ENCODE measurements at regions not wholly inside any gene's neighbourhood (a gene's known extent, or its start where the extent isn't known, plus 50 kb on each side); places are given as distances from the start of the nearest gene placed in this dataset.
A peak's percentile ranks its signal among the peaks of the same experiment; 100 is the strongest.

DNA sequence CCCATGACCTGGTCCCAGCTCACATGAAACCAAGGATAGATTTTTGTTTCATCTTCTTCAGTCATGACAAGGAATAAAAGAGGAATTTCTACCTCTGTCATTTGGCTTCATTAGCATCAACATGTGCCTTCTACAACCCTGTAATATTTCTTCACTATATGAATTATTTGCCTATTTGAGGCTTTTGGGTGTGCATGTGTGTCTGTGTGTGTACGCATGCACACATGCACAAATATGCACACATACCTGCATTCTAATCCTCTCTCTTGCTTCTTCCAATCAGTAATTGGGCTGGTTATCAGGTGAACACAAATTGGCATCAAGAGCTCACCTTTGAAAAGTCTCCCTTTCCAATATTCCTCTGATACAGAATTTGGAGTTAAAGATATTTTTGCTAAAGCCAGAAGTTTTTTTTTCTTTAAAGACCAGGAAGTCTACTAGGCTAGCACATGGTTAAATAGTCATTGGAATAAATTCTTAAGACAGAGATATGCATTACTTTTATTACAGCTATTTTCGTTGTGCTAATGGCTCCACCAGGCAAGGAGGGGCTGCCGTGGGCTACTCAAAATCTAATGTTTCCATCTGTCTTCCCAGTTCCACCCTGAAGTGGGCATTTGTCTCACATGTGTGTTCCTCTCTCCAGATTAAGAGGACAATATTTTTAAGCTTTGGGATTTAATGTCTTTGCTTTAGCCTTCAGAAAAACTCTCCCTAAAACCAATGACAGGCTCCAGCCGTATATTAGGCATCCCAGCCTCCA lies 547.2 kb upstream of the CDH5 start:
- no peaks in the 10 kb centered on the region for H4K20me1 ChIP-seq (replicated peaks in 1 of 2; ENCODE audit: control insufficient read depth in 1 of 2, insufficient read depth in 2 of 2, low read length in 2 of 2)
- no peak overlapping the region for H2AFZ ChIP-seq (ENCODE audit: low read length)
- no peak overlapping the region for H3K4ac ChIP-seq (replicated peaks; ENCODE audit: insufficient read length, low read depth, low read length)
- FAIRE-seq = no peak
- H2BK5ac ChIP-seq (ENCODE audit: low read depth, low read length) = no peak overlapping the region
- H3K23me2 ChIP-seq (ENCODE audit: low read depth, low read length) = no peaks in the 10 kb centered on the region; the same call in 1 of the 2 replicates
- H3K36me3 ChIP-seq (ENCODE audit: control insufficient read depth in 2 of 4, insufficient read depth in 4 of 4, low read length in 3 of 4) = no peaks in the 10 kb centered on the region
- peak overlapping the region; percentile 75 for H2BK120ac ChIP-seq (replicated peaks; ENCODE audit: low read depth, low read length)
- H2AK5ac ChIP-seq (ENCODE audit: low read depth, low read length) = no peak overlapping the region
- no peak overlapping the region for H4K8ac ChIP-seq (ENCODE audit: extremely low read depth, insufficient read depth, low read length)
- H3K27ac ChIP-seq (ENCODE audit: low read depth, low read length) = no peak overlapping the region
- H4K91ac ChIP-seq (replicated peaks; ENCODE audit: insufficient read length, low read length) = peak overlapping the region; percentile 66
- 86% methylated on average over 4 of the region's 4 CpGs; no CpG with 5 or more reads in 1 of the 2 experiments for WGBS, 2 experiments (ENCODE audit: extremely low coverage in 1 of 2, insufficient coverage in 1 of 2, insufficient read length in 1 of 2, insufficient replicate concordance in 2 of 2, low coverage in 1 of 2, low lambda C conversion rate in 2 of 2, missing lambda C conversion rate in 1 of 2)
- no peak overlapping the region for H3K4me2 ChIP-seq (ENCODE audit: insufficient read depth in 1 of 2, low read depth in 2 of 2, low read length in 2 of 2)
- H3K18ac ChIP-seq (ENCODE audit: extremely low read depth, low read length) = no peak overlapping the region
- H2BK20ac ChIP-seq (ENCODE audit: low read length) = no peak overlapping the region
- H3K4me3 ChIP-seq (ENCODE audit: extremely low read depth in 1 of 4, insufficient read depth in 2 of 4, low read depth in 3 of 4, low read length in 4 of 4) = no peak overlapping the region
- H3K79me1 ChIP-seq (ENCODE audit: low read depth, low read length) = no peaks in the 10 kb centered on the region
- H3K9me3 ChIP-seq (ENCODE audit: insufficient read depth in 2 of 2, low read depth in 1 of 2, low read length in 1 of 2) = no peaks in the 10 kb centered on the region; a peak in 1 of 4 replicates
- no peak overlapping the region for H2BK15ac ChIP-seq (ENCODE audit: low read length)
- ChIA-PET POLR2A (ENCODE audit: partially characterized antibody) (no interaction called here), CTCF (ENCODE audit: partially characterized antibody) (interaction anchor here (0.9 to 1.3 kb wide), 2 partner anchors 12 to 115 kb away, joined by 4 read pairs; no protein-coding TSS in a partner anchor)
- no peak overlapping the region for H3K56ac ChIP-seq (replicated peaks; ENCODE audit: insufficient read length, low read depth, low read length)
- H3K14ac ChIP-seq (ENCODE audit: insufficient read length) = no peak overlapping the region
- TF ChIP-seq GABPA (IDR thresholded peaks at IDR 0.05; ENCODE audit: borderline replicate concordance, insufficient read depth, low read length) = no peak
- TF ChIP-seq JUND (IDR thresholded peaks at IDR 0.05; ENCODE audit: low read length) = no peak
- TF ChIP-seq BRCA1 (IDR thresholded peaks at IDR 0.05; ENCODE audit: low read depth, low read length) = no peak
- TF ChIP-seq YY1 (IDR thresholded peaks at IDR 0.05; ENCODE audit: low read depth, low read length) = no peak
- TF ChIP-seq, protein P1, sequence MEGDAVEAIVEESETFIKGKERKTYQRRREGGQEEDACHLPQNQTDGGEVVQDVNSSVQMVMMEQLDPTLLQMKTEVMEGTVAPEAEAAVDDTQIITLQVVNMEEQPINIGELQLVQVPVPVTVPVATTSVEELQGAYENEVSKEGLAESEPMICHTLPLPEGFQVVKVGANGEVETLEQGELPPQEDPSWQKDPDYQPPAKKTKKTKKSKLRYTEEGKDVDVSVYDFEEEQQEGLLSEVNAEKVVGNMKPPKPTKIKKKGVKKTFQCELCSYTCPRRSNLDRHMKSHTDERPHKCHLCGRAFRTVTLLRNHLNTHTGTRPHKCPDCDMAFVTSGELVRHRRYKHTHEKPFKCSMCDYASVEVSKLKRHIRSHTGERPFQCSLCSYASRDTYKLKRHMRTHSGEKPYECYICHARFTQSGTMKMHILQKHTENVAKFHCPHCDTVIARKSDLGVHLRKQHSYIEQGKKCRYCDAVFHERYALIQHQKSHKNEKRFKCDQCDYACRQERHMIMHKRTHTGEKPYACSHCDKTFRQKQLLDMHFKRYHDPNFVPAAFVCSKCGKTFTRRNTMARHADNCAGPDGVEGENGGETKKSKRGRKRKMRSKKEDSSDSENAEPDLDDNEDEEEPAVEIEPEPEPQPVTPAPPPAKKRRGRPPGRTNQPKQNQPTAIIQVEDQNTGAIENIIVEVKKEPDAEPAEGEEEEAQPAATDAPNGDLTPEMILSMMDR (IDR thresholded peaks at IDR 0.05; ENCODE audit: control extremely low read depth in 1 of 3, insufficient read depth in 1 of 3, low read depth in 1 of 3, low read length in 3 of 3) = no peak
- TF ChIP-seq SIN3A (conservative IDR thresholded peaks at IDR 0.05 in 1 of 2, IDR thresholded peaks at IDR 0.05 in 1 of 2; ENCODE audit: low read depth in 1 of 2, low read length in 2 of 2) = no peak
- no peak for TF ChIP-seq POLR2A (IDR thresholded peaks at IDR 0.05; ENCODE audit: control extremely low read depth in 1 of 2, low read depth in 2 of 2, low read length in 2 of 2)
- TF ChIP-seq ASH2L (IDR thresholded peaks at IDR 0.05; ENCODE audit: low read length) = no peak
- TF ChIP-seq SP4 (IDR thresholded peaks at IDR 0.05; ENCODE audit: low read length) = no peak
- TF ChIP-seq BCL11A (IDR thresholded peaks at IDR 0.05; ENCODE audit: low read depth in 2 of 2, low read length in 2 of 2) = no peak
- TF ChIP-seq KDM1A (IDR thresholded peaks at IDR 0.05; ENCODE audit: borderline replicate concordance, low read length) = no peak
- H3K4me1 ChIP-seq (replicated peaks in 1 of 4; ENCODE audit: control insufficient read depth in 3 of 4, insufficient read depth in 4 of 4, low read length in 3 of 4) = peaks cover 0 to 12% (median 6%) of the 10 kb centered on the region in 4 experiments; a peak in 5 of 7 replicates
- no peak for DNase-seq (ENCODE audit: low read depth in 1 of 2, low spot score in 2 of 2)
- H3K27me3 ChIP-seq (replicated peaks in 1 of 4; ENCODE audit: control insufficient read depth in 3 of 4, extremely low read depth in 1 of 4, insufficient read depth in 3 of 4, low read length in 3 of 4) = no peaks in the 10 kb centered on the region
- H3K9ac ChIP-seq (replicated peaks in 1 of 4; ENCODE audit: extremely low read depth in 1 of 4, low read depth in 3 of 4, low read length in 3 of 4) = no peak overlapping the region
- no peaks in the 10 kb centered on the region for H3K79me2 ChIP-seq (ENCODE audit: control insufficient read depth in 1 of 2, insufficient read depth in 2 of 2, low read length in 2 of 2)
- H2BK12ac ChIP-seq (ENCODE audit: low read depth, low read length) = no peak overlapping the region
- no peak overlapping the region for H3K23ac ChIP-seq (ENCODE audit: insufficient read length)
- H4K5ac ChIP-seq (ENCODE audit: insufficient read length, low read depth, low read length) = no peak overlapping the region

All from H1 (cell line).